ENCODE measurements at regions not wholly inside any gene's neighbourhood (a gene's known extent, or its start where the extent isn't known, plus 50 kb on each side); places are given as distances from the start of the nearest gene placed in this dataset.

DNA sequence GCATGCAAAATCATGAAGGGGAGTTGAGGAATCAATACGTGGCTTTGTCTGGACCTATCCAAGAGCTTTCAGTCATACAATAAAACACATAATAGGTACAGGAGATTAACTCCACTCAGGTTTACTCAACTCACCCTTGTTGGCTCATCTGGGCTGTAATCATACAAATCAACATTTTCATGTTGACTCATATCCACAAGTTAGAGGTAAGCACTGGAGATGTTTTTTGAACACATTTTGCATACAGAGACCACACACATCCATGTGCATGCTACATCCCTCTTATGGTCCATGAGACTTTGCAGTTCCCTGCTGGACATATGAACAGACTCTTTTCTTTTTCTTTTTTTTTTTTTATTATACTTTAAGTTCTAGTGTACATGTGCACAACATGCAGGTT, 336.9 kb upstream of the PIK3C3 start:
- TF ChIP-seq, protein P1, sequence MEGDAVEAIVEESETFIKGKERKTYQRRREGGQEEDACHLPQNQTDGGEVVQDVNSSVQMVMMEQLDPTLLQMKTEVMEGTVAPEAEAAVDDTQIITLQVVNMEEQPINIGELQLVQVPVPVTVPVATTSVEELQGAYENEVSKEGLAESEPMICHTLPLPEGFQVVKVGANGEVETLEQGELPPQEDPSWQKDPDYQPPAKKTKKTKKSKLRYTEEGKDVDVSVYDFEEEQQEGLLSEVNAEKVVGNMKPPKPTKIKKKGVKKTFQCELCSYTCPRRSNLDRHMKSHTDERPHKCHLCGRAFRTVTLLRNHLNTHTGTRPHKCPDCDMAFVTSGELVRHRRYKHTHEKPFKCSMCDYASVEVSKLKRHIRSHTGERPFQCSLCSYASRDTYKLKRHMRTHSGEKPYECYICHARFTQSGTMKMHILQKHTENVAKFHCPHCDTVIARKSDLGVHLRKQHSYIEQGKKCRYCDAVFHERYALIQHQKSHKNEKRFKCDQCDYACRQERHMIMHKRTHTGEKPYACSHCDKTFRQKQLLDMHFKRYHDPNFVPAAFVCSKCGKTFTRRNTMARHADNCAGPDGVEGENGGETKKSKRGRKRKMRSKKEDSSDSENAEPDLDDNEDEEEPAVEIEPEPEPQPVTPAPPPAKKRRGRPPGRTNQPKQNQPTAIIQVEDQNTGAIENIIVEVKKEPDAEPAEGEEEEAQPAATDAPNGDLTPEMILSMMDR (IDR thresholded peaks at IDR 0.05): no peak
- TF ChIP-seq POLR2A (IDR thresholded peaks at IDR 0.05): no peak

Data from testis (tissue), 2 donors.